Stimulated activated CD8-positive, alpha-beta memory T cell treated with anti-CD3 and anti-CD28 coated beads, Interleukin-15, amount 100 ng/mL, for 48 hours (primary cell): ENCODE measurements at regions not wholly inside any gene's neighbourhood (a gene's known extent, or its start where the extent isn't known, plus 50 kb on each side); places are given as distances from the start of the nearest gene placed in this dataset.

ENCODE experiments used
- DNase-seq, 2 donors: peaks; one replicate each; pipeline ENCODE4 v3.0.0-alpha.2; 2020; ENCODE audit warnings: low read depth in 2 of 2

DNA sequence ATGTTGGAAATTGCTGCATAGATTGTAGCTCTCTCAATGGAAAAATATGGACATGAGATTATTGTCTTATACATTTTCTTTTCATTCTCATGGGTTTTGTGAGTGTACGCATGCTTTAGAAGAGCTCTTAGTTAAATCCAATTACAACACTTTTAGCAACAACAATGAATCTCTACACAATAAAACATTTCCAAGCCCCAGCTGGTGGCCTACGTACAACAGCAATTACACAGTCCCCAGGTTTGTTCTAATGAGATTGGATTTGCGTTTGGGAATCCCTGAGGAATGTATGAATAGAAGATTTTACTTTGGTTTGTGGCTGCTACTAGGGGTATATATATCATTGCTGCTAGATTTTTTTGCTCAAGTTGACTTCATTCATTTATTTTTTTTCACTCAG, 98.6 kb downstream of the FHDC1 start:
- no peak for DNase-seq

DNA sequence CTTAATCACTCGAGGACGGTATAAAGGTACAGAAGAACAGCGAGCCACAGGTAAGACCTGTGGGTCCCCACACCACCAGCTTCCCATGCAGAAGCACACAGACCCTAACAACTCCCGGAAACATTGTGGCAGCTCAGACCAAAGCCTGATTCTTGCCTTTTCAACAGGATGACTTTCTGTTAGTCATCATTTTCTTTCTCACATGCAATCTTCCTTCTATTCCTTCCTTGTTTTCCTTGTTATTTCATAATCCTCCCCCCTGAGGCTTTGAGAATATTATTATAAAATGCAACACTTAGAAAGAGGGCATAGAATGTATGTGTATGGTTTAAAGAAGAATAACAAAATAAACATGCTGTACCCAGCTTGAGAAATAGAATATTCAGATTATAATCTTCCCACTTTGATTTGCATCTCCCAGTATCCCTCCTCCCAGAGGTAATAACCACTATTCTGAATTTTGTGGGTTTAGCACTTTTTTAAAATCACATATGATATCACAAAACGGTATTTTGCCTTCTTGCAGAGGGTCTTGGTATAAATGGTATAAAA, 100.9 kb downstream of the FHDC1 start:
- no peak for DNase-seq

DNA sequence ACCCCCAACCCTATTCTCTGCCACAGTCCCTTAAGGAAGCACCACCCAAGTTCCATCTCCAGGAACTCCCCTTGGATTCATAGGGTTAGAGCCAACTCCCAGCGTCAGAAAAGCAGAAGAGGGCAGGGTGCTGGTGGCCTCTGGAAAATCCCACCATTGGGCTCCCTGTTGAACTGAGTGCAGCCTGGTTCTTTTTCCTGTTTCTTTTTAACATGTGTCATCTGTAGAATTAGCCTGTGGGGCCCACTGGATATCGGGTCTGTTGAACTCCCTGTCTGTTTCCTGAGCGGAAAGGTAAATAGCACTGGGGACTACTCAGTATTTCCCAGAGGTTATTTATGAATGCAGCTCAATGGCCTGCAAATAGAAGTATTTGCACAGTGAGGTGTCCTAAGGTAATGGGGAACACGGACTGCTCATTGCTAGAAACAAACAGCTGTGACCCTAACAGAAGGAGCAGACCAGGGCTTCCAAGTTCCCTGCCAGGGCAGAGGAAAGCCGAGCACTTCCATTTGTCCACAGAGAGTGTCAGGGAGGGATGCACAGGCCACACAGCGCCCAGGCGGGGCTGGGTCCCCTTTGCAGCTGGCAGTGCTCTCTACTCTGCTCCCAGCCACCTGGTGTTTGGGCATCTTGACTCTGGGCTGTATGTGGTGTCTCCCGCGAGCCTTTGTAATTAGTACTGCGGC, 102.6 kb downstream of the FHDC1 start:
- DNase-seq = no peak

DNA sequence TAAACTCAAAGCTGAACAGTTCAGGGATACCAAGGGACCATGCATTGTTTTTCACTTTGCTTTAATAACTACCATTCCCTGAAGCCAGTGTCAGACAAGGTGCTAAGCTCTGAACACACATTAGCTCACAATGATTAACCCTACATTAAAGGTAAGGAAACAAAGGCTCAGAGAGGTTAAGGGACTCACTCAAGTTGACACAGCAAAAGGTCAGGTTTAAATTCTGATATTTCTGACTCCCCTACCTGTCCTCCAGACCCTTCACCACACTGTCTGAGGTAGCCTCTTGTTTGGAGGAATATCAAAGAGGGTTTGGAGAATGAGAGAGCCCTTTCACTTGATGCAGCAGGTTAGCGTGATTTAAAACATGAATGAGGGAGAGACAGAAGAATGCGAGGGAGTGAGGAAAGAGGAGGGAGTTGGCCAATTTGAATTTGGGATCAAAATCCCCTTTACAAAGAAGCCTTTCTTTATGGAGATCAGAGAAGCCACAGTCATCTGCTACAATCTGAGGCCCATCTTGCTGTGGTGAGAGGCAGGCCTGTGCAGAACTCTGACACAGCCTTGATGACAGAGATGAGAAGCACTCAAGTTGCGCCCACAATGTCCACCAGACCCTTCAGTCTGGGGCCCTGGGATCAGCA, 103.5 kb downstream of the FHDC1 start:
- no peak for DNase-seq

DNA sequence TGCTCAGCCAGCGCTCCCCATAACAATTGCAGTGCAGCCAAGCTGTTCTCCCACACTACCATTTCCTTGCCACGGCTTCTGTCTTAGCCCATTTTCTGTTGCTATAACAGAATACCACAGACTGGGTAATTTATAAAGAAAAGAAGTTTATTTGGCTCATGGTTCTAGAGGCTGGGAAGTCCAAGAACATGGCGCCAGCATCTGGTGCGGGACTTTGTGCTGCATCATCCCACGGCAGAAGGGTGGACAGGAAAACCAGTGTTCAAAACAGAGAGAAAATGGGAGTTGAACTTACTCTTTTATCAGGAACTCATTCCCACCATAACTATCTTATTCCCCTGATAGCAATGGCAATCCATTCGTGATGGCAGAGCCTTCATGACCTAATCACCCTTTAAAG, 104.6 kb downstream of the FHDC1 start:
- no peak for DNase-seq

DNA sequence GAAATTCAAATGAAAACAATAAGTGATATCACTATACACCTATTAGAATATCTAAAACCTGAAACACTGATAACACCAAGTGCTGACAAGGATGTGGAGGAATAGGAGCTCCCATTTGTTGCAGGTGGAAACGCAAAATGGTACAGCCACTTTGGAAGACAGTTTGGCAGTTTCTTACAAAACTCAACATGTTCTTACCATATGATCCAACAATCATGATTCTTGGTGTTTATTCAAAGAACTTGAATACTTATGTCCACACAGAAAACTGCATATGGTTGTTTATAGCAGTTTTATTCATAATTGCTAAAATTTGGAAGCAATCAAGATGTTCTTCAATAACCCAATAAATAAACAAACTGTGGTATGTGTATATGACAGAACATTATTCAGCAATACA, 107.9 kb downstream of the FHDC1 start:
- no peak for DNase-seq

DNA sequence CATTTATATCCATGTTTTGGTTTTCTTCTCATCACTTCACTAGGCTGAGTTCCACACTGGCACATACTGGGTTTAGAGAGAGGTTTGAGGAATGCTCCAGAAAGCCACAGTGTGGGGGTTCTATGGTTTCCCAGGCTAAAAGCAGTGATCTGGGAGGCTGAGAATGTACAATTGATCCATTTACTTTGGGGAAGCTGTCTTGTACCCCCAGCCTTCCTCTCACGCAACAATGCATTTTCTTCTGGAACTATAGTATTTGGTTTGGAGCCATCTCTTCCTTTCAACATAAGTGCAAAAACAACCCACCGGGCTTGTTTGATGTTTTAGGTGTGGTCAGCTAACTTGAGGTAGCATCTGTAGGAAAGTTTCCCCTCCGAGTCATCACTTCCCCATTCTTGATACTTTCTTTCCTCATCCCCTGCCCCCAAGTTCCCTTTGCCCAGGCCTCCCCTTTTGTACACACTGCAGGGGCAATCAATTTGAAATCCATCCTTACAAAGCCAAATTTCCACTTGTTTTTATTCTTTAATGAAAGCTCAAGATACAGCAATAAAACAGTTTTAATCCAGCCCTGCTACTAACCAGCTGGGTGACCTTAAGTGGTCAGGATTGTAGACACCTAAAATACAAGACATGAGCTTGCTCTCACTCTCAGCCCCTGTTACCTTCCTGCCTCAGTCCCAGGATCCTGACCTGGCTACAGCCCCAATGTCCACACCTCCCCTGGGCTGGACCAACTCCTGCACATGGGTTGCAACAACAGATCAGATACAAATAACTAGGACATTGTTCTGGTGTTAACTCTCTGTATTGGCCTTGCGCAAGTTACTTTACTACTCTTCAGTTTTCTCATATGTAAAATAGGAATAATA, 109.2 kb downstream of the FHDC1 start:
- no peak for DNase-seq

DNA sequence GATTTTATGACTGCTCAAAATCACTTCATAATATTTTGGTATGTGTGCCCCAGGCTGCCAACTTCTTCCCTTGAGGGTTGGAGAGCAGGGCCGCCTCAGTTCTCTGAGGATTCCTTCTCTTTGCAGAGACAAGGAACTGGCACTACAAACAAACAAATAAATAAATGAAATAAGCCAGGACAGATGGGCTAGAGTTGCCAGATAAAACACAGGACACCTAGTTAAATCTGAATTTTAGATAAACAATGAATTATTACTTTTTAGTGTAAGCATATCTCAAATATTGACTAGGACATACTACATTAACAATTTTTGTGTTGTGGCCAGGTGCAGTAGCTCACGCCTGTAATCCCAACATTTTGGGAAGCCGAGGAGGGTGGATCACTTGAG, 122.5 kb downstream of the FHDC1 start:
- DNase-seq = no peak

DNA sequence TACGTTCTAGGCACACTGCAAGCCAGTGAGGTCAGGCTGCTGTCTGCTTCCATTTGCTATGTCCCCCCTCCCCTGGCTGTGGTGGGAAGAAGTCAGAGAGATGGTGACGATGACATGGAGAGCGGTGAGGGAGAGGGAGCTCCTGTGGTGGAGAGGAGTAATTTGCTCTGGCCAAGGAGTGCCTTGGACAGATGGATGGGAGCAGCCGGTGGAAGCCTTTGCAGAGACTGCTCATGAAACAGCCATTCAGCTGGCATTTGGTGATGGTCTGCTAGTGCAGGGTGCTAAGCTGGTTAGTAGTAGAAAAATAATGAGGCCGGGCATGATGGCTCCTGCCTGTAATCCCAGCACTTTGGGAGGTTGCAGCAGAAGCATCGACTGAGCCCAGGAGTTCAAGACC, 124.1 kb downstream of the FHDC1 start:
- no peak for DNase-seq

DNA sequence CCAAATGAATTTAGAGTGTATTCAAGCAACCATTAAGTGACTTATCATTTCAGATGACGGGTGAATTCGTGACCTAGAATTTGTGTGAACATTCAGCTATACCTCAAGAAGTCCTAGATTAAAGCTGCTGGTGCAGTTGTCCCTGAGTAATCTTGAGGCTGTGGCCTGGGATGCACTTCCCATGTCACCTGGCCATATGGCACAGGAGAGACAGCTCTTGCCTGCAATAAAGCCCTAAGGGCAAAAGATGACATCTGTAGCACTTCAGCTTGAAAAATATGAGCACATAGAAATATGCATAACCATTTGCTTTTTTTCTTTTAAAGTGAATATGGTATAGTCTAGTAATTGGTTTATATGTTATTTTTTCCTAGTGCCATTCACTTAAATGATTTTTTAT, 125.8 kb downstream of the FHDC1 start:
- DNase-seq = no peak

DNA sequence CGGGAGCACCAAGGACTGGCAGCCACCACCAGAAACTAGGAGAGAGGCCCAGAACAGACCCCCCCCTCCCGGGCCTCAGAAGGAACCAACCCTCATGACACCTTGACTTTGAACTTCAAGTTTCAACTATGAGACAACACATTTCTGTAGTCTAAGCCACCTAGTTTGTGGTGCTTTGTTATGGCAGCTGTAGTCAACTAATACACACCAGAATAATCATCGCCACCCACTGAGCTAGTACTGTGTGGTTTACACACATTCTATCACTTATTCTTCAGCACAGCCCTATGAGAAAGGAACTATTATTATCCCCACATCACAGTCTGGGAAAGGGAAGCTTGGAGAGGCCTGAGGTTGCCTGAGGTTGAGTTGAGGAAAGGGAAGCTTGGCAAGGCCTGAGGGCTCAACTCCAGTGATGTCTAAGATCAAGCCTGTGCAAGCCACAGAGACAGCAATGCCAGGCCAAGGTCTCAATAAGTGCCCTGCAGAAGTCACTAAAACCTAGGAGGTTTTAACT, 126.6 kb downstream of the FHDC1 start:
- no peak for DNase-seq

DNA sequence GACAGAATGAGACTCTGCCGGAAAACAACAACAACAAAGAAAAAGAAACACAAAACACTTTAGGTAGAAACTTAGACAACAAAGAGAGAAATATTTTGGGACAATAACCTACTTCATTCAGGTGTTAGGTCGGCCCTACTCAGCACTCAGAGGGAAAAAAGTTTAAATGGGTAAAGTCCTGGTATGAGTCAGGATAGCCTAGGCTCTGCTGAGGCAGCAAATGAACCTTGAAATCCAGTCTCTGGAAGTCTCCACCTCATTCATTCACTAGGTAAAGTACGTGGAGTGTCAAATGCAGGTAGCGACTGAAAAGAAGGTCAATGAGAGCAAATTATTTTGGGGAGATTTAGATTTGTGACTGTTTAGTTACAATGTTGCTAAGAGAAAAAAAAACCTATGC, 127.4 kb downstream of the FHDC1 start:
- no peak for DNase-seq

DNA sequence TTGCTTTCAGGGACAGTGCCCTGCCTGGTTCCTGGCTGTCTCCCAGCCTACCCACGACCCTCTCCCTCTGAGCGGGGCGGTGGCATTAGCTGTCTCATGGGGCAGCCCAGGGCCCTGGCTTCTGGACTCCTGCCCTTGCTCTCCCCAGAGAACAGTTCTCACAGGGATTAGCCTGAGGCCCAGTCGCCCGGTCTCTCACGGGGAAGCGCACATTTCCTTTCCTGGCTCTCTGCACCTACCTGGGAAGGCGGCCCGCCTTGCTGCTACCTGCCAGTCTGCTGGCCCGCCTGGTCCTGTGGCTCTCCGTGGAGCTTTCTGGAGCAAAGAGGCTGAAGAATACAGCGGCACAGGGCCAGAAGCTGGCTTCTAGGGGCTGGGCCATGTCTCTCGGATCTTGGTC, 128.4 kb downstream of the FHDC1 start:
- DNase-seq = no peak

DNA sequence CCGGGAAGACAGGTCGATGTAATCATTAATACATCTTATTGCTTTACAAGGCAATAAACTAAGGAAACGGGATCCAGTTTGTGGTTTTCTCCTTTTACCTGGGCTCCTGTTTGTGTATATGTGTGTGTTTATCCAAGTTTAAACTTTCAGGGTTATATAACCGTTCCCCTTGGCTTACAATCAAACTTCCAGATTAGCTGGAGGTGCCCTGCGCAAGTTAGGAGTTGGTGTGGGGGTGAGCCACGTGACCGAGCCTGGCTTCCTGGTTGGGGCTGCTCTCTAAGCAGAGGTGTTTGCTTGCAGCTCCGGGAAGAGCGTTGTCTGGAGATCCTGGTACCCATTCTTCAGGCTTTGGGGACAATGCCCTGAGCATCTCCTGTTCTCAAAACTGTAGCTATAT, 129.2 kb downstream of the FHDC1 start:
- no peak for DNase-seq

DNA sequence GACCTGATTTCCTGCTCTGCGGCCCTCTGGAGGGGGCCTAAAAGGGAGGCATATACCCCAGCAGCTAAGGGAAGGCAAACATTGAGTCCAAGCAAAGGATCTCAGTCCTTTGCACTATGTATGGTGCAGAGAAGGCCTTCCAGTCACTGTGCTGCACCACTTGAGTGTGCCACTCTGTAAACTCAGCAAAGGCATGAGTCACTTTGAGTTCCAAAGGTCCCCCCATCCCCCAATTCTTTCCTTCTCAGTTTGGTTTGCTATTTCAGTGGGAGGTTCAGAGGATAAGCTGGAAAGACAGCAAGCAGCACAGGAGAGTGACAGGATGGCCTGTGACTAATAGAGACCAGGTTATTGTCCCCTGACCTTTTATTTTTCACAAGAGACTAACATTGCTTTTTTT, 131.3 kb downstream of the FHDC1 start:
- no peak for DNase-seq

DNA sequence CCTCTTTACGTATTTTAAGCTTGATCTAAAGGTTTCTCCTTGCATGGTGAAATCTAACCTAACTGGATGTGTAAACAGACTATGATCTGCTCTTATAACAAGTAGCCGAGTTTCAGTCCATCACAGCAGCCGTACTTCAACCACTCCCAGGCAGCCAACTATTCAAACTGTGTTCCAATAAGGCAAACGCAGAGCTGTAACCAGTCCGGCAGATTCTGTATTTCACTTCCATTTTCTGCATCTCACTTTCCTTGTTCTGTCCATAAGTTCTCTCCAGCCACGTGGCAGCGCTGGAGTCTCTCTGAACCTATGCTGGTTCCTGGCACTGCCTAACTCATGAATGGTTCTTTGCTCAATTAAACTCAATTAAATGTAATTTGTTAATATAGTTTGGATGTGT, 132.6 kb downstream of the FHDC1 start:
- DNase-seq = no peak

DNA sequence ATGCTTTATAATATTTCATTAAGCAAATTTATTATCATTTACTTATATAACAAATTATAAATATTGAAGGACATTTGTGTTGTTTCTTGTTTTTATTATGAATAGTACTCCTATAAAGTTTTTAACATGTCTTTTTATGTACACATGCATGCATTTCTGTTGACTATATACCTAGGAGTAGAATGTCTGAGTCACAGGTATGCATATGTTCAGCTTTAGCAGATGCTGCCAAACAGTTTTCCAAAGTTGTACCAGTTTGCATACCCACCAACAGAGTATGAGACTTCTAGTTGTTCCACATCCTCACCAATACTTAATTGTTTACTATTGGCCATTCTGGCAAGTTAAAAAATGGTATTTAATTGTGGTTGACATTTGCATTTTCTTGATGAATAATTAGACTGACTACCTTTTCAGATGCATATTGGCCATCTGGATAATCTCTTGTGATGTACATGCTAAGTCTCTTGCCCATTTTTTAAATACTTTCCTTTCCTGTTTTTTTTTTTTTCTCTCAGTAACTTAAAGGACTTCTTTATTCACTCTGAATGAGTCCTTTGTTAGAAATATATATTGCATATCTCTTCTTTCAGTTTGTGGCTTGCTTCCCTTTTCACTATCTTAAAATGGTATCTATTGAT, 132.2 kb upstream of the TRIM2 start:
- DNase-seq = no peak

DNA sequence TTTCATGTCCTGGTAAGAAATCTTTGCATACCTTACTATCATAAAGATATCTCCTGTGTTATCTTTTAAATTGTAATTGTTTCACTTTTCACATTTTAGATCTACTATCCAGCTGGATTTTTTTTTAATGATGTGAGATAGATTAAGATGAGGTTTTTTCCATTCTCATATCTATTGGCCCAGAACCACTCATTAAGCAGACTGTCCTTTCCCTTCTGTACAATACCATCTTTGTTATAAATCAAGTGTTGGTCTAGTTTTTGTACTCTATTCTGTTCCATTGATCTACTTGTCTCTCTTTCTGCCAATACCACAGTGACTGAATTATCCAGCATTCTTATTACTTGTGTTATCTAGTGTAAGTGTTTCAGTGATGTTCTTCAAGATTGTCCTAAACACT, 131.6 kb upstream of the TRIM2 start:
- DNase-seq = no peak

DNA sequence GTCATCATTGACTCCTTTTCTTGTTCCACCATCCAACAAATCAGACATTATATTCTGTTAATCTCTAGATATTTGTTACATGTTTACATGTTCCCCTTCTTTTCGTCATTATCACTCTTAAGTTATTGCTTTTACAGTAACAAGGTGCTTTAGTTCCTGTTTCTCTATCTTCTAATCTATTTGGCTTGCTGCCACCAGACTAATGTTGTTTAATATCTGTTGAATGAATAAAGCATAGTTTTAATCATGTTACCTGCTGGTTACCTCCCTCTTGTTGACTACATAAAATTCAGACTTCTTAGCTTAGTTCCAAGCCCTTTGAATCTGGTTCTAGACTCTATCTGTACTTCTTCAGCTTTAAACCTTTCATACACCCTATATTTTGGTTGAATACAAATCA, 129.8 kb upstream of the TRIM2 start:
- no peak for DNase-seq

DNA sequence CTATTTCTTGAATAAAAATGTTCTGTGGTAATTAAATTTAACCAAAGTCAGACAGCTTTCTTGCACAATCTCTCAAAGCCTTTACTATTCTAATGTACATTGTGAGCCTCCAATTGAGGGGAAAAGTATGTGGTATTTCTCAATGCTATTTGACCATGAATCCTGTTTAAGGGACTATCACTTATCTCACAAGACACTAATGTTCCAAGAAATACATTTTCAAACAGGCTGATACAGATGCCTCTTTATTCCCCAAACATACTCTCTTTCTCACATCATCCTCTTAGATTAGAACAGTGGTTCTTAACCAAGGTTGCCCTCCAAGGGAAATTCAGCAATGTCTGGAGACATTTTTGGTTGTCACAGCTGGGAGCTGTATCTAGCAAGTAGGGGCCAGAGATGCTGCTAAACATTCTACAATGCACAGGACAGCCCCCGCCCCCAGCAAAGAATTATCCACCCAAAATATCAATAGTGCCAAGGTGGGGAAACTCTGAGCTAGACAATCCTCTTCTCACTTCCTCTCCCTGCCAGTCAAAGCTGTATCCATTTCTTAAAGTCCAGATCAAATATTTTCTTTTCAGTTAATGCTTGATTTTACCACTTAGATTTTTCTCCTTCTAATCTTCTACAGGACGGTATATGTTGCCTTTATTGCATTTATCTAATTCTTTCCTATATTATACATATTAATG, 129.2 kb upstream of the TRIM2 start:
- DNase-seq = no peak

DNA sequence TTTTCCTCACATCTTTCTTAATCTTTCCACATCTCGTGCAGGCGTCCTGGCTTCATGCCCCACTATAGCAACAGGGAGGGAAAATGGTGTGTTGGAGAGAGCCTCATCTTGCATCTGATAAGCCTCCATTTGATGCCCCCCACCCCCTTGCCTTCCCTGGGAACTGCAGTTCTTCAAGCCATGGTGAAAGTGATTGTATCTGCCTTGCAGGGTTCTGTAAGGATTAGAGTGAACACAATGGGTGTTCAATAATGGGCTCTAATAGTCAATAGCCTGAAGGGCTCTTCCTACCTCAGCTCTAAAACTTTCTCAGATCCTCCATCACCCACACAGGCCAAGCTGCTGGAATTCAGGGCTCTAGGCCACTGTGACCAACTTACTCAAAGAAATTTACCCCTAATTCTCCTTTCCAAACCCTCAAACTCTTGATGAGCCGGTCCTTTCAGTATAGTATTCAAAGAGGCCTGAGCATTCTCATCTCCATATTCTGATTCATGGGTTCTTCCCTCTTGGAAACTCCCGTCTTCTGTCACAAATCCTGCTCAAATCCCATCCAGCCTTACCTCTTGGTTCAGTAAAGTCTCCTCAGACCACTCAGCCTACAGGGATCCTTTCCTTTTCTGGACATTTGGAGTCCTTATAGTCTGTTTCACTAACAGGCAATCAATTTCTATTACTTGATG, 128.3 kb upstream of the TRIM2 start:
- no peak for DNase-seq
